Hepatocyte (in vitro differentiated cells): ENCODE measurements at regions not wholly inside any gene's neighbourhood (a gene's known extent, or its start where the extent isn't known, plus 50 kb on each side); places are given as distances from the start of the nearest gene placed in this dataset.

Source experiments
- DNase-seq: peaks from one replicate; pipeline ENCODE4 v3.0.0-alpha.2; 2016; ENCODE audit warnings: low spot score
- H2AFZ ChIP-seq: fragments of 200-600 bp; sonication (generic); 2 replicates; pipeline ENCODE4 v1.6.0; 2016; ENCODE audit warnings: antibody characterized with exemption, mild to moderate bottlenecking
- H3K27ac ChIP-seq: fragments of 200-600 bp; sonication (generic); 2 replicates; pipeline ENCODE4 v1.5.1; 2016; ENCODE audit warnings: mild to moderate bottlenecking
- H3K27me3 ChIP-seq: fragments of 200-600 bp; sonication (generic); 2 replicates; pipeline ENCODE4 v1.6.1; 2016
- H3K36me3 ChIP-seq: fragments of 200-600 bp; sonication (generic); replicated peaks from 2 replicates; pipeline ENCODE4 v1.5.1; 2016; ENCODE audit warnings: low read depth; ENCODE audit not compliant: insufficient read depth
- H3K4me1 ChIP-seq: fragments of 200-600 bp; sonication (generic); 2 replicates; pipeline ENCODE4 v1.5.1; 2016; ENCODE audit warnings: mild to moderate bottlenecking, moderate library complexity; ENCODE audit not compliant: insufficient read depth
- H3K4me2 ChIP-seq: fragments of 200-600 bp; sonication (generic); 2 replicates; pipeline ENCODE4 v1.6.0; 2016
- H3K4me3 ChIP-seq: fragments of 200-600 bp; sonication (generic); 2 replicates; pipeline ENCODE4 v1.5.1; 2016; ENCODE audit warnings: mild to moderate bottlenecking
- H3K79me2 ChIP-seq: fragments of 200-600 bp; sonication (generic); 2 replicates; pipeline ENCODE4 v1.6.0; 2017; ENCODE audit warnings: mild to moderate bottlenecking
- H3K9me2 ChIP-seq: fragments of 200-600 bp; sonication (generic); replicated peaks from 2 replicates; pipeline ENCODE4 v1.6.0; 2017; ENCODE audit warnings: mild to moderate bottlenecking; ENCODE audit not compliant: insufficient read depth
- H3K9me3 ChIP-seq: fragments of 200-600 bp; sonication (generic); 2 replicates; pipeline ENCODE4 v1.5.1; 2016; ENCODE audit warnings: low read depth, mild to moderate bottlenecking
- H4K20me1 ChIP-seq: fragments of 200-600 bp; sonication (generic); 2 replicates; pipeline ENCODE4 v1.6.0; 2016; ENCODE audit warnings: mild to moderate bottlenecking; ENCODE audit not compliant: insufficient read depth, poor library complexity, severe bottlenecking
- EZH2 ChIP-seq: fragments of 200-600 bp; sonication (generic); IDR thresholded peaks from 2 replicates; pipeline ENCODE4 v1.6.1; 2016; ENCODE audit warnings: antibody characterized with exemption, mild to moderate bottlenecking, borderline replicate concordance
- EZH2phosphoT487 ChIP-seq: fragments of 200-600 bp; sonication (generic); IDR thresholded peaks from one replicate; pipeline ENCODE4 v1.6.1; 2018; ENCODE audit warnings: antibody characterized with exemption, mild to moderate bottlenecking, low read depth, moderate library complexity; ENCODE audit not compliant: unreplicated experiment, severe bottlenecking
- WGBS: methylation state at CpG from one replicate; pipeline ENCODE4 v1.1.6; 2016; ENCODE audit warnings: low lambda C conversion rate; ENCODE audit errors: missing lambda C conversion rate; 5-methylcytosine and 5-hydroxymethylcytosine counted together
- TF ChIP-seq, protein P1 (sequence below): fragments of 200-600 bp; sonication (generic); IDR thresholded peaks from 2 replicates; pipeline ENCODE4 v1.5.1; 2016; ENCODE audit warnings: antibody characterized with exemption, mild to moderate bottlenecking; ENCODE audit not compliant: poor library complexity

DNA sequence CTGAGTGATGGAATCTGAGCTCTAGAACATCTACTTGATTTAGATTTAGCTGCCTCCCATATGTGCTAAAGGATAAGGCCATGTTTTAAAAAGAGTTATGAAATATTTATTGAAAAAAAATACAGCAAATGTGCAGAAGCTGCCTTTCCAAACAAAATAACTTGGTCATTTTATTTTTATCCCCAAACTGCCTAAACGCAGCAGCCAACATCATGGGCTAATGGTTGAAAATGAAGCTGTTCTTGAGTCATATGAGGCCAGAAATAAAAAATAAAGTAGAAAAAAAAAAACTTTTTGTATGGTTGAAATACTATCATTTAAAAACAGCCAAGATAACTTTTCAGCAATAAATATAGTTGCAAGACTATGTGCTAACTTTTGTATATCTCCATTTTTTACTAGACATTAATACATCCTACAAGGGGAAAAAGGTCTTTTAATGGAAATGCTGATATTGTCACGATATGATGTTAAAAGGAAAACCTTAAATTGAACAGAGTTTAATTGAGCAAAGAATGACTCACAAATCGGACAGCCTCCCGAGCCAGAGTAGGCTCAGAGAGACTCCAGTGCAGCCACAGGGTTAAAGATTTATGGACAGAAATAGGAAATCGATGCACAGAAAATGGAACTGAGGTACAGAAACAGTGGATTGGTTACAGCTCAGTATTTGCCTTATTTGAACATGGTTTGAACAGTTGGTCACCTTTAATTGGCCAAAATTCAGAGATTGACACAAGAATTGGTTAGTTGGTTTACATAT is 305.8 kb downstream of the MDFIC start:
- Histone ChIP-seq H3K4me2 (no peak overlapping the region), H3K27me3 (no peaks in the 10 kb centered on the region), H3K27ac (no peak overlapping the region), H3K79me2 (no peaks in the 10 kb centered on the region), H3K36me3 (no peaks in the 10 kb centered on the region), H2AFZ (no peak overlapping the region), H4K20me1 (no peaks in the 10 kb centered on the region), H3K4me1 (peaks cover 15% of the 10 kb centered on the region), H3K9me2 (no peaks in the 10 kb centered on the region), H3K4me3 (no peak overlapping the region), H3K9me3 (no peaks in the 10 kb centered on the region)
- DNase-seq: no peak
- WGBS: 90% methylated on average over 5 of the region's 5 CpGs
- TF ChIP-seq, protein P1, sequence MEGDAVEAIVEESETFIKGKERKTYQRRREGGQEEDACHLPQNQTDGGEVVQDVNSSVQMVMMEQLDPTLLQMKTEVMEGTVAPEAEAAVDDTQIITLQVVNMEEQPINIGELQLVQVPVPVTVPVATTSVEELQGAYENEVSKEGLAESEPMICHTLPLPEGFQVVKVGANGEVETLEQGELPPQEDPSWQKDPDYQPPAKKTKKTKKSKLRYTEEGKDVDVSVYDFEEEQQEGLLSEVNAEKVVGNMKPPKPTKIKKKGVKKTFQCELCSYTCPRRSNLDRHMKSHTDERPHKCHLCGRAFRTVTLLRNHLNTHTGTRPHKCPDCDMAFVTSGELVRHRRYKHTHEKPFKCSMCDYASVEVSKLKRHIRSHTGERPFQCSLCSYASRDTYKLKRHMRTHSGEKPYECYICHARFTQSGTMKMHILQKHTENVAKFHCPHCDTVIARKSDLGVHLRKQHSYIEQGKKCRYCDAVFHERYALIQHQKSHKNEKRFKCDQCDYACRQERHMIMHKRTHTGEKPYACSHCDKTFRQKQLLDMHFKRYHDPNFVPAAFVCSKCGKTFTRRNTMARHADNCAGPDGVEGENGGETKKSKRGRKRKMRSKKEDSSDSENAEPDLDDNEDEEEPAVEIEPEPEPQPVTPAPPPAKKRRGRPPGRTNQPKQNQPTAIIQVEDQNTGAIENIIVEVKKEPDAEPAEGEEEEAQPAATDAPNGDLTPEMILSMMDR: no peak
- TF ChIP-seq EZH2 (no peak), EZH2phosphoT487 (no peak)

GRCh38 chr7:115226410-115226809 is 304.5 kb downstream of the MDFIC start:
- no peaks in the 10 kb centered on the region for H3K9me2 ChIP-seq
- no peak overlapping the region for H2AFZ ChIP-seq
- H3K4me2 ChIP-seq: no peak overlapping the region
- no peaks in the 10 kb centered on the region for H3K79me2 ChIP-seq
- no peak overlapping the region for H3K4me3 ChIP-seq
- peaks cover 12% of the 10 kb centered on the region for H3K4me1 ChIP-seq
- H3K9me3 ChIP-seq: no peaks in the 10 kb centered on the region
- TF ChIP-seq EZH2phosphoT487 (no peak), EZH2 (no peak)
- TF ChIP-seq, protein P1: no peak
- DNase-seq: no peak
- no peaks in the 10 kb centered on the region for H4K20me1 ChIP-seq
- H3K27me3 ChIP-seq: no peaks in the 10 kb centered on the region
- 21% methylated on average over 1 of the region's 1 CpG for WGBS
- no peaks in the 10 kb centered on the region for H3K36me3 ChIP-seq
- H3K27ac ChIP-seq: no peak overlapping the region

DNA sequence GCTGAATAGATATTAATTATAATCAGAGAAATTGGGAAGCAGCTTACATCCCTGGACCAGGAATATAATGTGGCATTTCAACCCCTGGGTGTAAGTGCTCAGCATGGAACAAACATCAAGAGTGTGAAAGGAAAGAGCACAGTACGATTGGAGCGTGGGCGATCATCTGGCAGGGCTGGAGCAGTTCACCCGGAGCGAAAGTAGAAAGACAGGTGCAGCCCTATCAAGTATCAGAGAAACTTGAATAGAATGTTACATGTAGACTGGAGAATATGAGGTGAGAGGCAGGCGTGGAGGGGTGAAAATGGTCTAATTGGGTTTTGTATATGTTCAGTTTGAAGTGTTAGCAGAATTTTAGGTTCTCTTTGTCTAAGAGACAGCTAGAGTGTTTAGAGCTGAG is 303.0 kb downstream of the MDFIC start:
- H3K27ac ChIP-seq: no peak overlapping the region
- H3K36me3 ChIP-seq: no peaks in the 10 kb centered on the region
- H3K4me2 ChIP-seq: no peak overlapping the region
- DNase-seq: no peak
- 92% methylated on average over 6 of the region's 6 CpGs for WGBS
- no peaks in the 10 kb centered on the region for H4K20me1 ChIP-seq
- TF ChIP-seq EZH2phosphoT487 (no peak), EZH2 (no peak)
- TF ChIP-seq, protein P1: no peak
- no peaks in the 10 kb centered on the region for H3K4me1 ChIP-seq
- no peak overlapping the region for H2AFZ ChIP-seq
- H3K4me3 ChIP-seq: no peak overlapping the region
- no peaks in the 10 kb centered on the region for H3K79me2 ChIP-seq
- no peaks in the 10 kb centered on the region for H3K9me2 ChIP-seq
- no peaks in the 10 kb centered on the region for H3K9me3 ChIP-seq
- no peaks in the 10 kb centered on the region for H3K27me3 ChIP-seq
